ENCODE measurements at regions not wholly inside any gene's neighbourhood (a gene's known extent, or its start where the extent isn't known, plus 50 kb on each side); places are given as distances from the start of the nearest gene placed in this dataset.

GRCh38 chr3:68468695-68469375 lies 463.5 kb downstream of the TAFA4 start:
- H3K4me3 ChIP-seq: no peak overlapping the region

GRCh38 chr3:68467465-68467864 lies 464.9 kb downstream of the TAFA4 start:
- H3K27ac ChIP-seq: no peak overlapping the region
- no peak overlapping the region for H3K4me3 ChIP-seq

More at GRCh38 chr3:68468695-68469375, 463.5 kb downstream of the TAFA4 start:
- no peak overlapping the region for H3K27ac ChIP-seq

GRCh38 chr3:68458581-68458980 lies 473.8 kb downstream of the TAFA4 start:
- H3K4me3 ChIP-seq: no peak overlapping the region
- H3K27ac ChIP-seq: no peak overlapping the region

- Histone ChIP-seq H3K27ac (no peak overlapping the region), H3K4me3 (no peak overlapping the region)
These were observed 483.6 kb downstream of the TAFA4 start for GRCh38 chr3:68448510-68449383.

GRCh38 chr3:68447885-68448284 lies 484.5 kb downstream of the TAFA4 start:
- H3K27ac ChIP-seq: no peak overlapping the region
- H3K4me3 ChIP-seq: no peak overlapping the region

- Histone ChIP-seq H3K4me3 (no peak overlapping the region), H3K27ac (no peak overlapping the region)
These were observed 491.3 kb downstream of the TAFA4 start for GRCh38 chr3:68441054-68441453.

- no peak overlapping the region for H3K27ac ChIP-seq
- H3K4me3 ChIP-seq: no peak overlapping the region
These were observed 495.5 kb downstream of the TAFA4 start for GRCh38 chr3:68436619-68437401.

GRCh38 chr3:68428495-68428894 lies 503.9 kb downstream of the TAFA4 start:
- H3K27ac ChIP-seq: no peak overlapping the region
- H3K4me3 ChIP-seq: no peak overlapping the region

- Histone ChIP-seq H3K4me3 (no peak overlapping the region), H3K27ac (no peak overlapping the region)
These were observed 507.4 kb downstream of the TAFA4 start for GRCh38 chr3:68424796-68425460.

- H3K27ac ChIP-seq: no peak overlapping the region
- no peak overlapping the region for H3K4me3 ChIP-seq
These were observed 523.7 kb downstream of the TAFA4 start for GRCh38 chr3:68408626-68409025.

GRCh38 chr3:68403741-68404140 lies 528.6 kb downstream of the TAFA4 start:
- Histone ChIP-seq H3K27ac (no peak overlapping the region), H3K4me3 (no peak overlapping the region)

GRCh38 chr3:68402235-68402918 lies 530.0 kb downstream of the TAFA4 start:
- H3K4me3 ChIP-seq: no peak overlapping the region

GRCh38 chr3:68378631-68379030 lies 553.7 kb downstream of the TAFA4 start:
- Histone ChIP-seq H3K27ac (no peak overlapping the region), H3K4me3 (no peak overlapping the region)

More at GRCh38 chr3:68402235-68402918, 530.0 kb downstream of the TAFA4 start:
- no peak overlapping the region for H3K27ac ChIP-seq

GRCh38 chr3:68373727-68374126 lies 558.6 kb downstream of the TAFA4 start:
- Histone ChIP-seq H3K27ac (no peak overlapping the region), H3K4me3 (no peak overlapping the region)

- Histone ChIP-seq H3K4me3 (no peak overlapping the region), H3K27ac (no peak overlapping the region)
These were observed 568.6 kb downstream of the TAFA4 start for GRCh38 chr3:68363796-68364195.

- H3K4me3 ChIP-seq: no peak overlapping the region
- no peak overlapping the region for H3K27ac ChIP-seq
These were observed 571.9 kb downstream of the TAFA4 start for GRCh38 chr3:68360492-68360891.

GRCh38 chr3:68345781-68346180 lies 586.6 kb downstream of the TAFA4 start:
- H3K4me3 ChIP-seq: no peak overlapping the region
- no peak overlapping the region for H3K27ac ChIP-seq

GRCh38 chr3:68342426-68342825 lies 589.9 kb downstream of the TAFA4 start:
- H3K4me3 ChIP-seq: no peak overlapping the region

GRCh38 chr3:68336042-68336441 lies 596.3 kb downstream of the TAFA4 start:
- H3K4me3 ChIP-seq: no peak overlapping the region
- H3K27ac ChIP-seq: no peak overlapping the region

More at GRCh38 chr3:68342426-68342825, 589.9 kb downstream of the TAFA4 start:
- H3K27ac ChIP-seq: no peak overlapping the region

Data from skin epidermis (tissue), 12 donors.